A549 (cell line): ENCODE measurements at regions not wholly inside any gene's neighbourhood (a gene's known extent, or its start where the extent isn't known, plus 50 kb on each side); places are given as distances from the start of the nearest gene placed in this dataset.

Experiments used
- CEBPB ChIP-seq, 2 experiments: fragments of >200 bp in 1 of 2; sonication (Bioruptor Twin) in 1 of 2; formaldehyde crosslinking in 1 of 2; IDR thresholded peaks; 2 replicates each; pipeline ENCODE4 v1.6.1; 2012 to 2016
- CTCF ChIP-seq: fragments of >200 bp; sonication (Bioruptor Twin); formaldehyde crosslinking; IDR thresholded peaks from 3 replicates; pipeline ENCODE4 v1.5.1; 2016
- FOSB ChIP-seq: fragments of 250-450 bp; sonication (Bioruptor Pico); IDR thresholded peaks from 2 replicates; pipeline ENCODE4 v1.5.0; 2020; ENCODE audit warnings: mild to moderate bottlenecking, moderate library complexity
- HOXB5 ChIP-seq: fragments of 250-450 bp; sonication (Bioruptor Pico); IDR thresholded peaks from 2 replicates; pipeline ENCODE4 v1.5.0; 2020; ENCODE audit warnings: mild to moderate bottlenecking, moderate library complexity
- MAZ ChIP-seq: fragments of 150-350 bp; IDR thresholded peaks from 2 replicates; pipeline ENCODE4 v1.6.1; 2014; ENCODE audit warnings: antibody characterized with exemption, low read depth, low read length, borderline replicate concordance
- MYC ChIP-seq: IDR thresholded peaks from 2 replicates; pipeline ENCODE4 v1.6.1; 2012; ENCODE audit warnings: mild to moderate bottlenecking, inconsistent platforms, low read length, improper control_type of control experiment, borderline replicate concordance
- NFE2L2 ChIP-seq: fragments of 150-350 bp; conservative IDR thresholded peaks from 2 replicates; pipeline ENCODE4 v1.6.1; 2014; ENCODE audit warnings: low read length
- POLR2A ChIP-seq: IDR thresholded peaks from 2 replicates; pipeline ENCODE4 v1.6.1; 2012; ENCODE audit warnings: mild to moderate bottlenecking, low read length
- RCOR1 ChIP-seq: fragments of 150-350 bp; IDR thresholded peaks from 2 replicates; pipeline ENCODE4 v1.6.1; 2014; ENCODE audit warnings: antibody characterized with exemption, low read length, low read depth
- REST ChIP-seq: fragments of 200-600 bp; sonication (generic); IDR thresholded peaks from 2 replicates; pipeline ENCODE4 v1.6.1; 2016; ENCODE audit warnings: antibody characterized with exemption, mild to moderate bottlenecking, moderate library complexity
- RFX5 ChIP-seq: fragments of 450-650 bp; IDR thresholded peaks from 2 replicates; pipeline ENCODE4 v1.7.1; 2014; ENCODE audit warnings: antibody characterized with exemption, mild to moderate bottlenecking, moderate library complexity
- SMC3 ChIP-seq: fragments of >200 bp; sonication (Bioruptor Twin); formaldehyde crosslinking; IDR thresholded peaks from 3 replicates; pipeline ENCODE4 v1.6.1; 2018; ENCODE audit warnings: inconsistent platforms
- ZSCAN20 ChIP-seq: fragments of 250-450 bp; sonication (Bioruptor Pico); IDR thresholded peaks from 2 replicates; pipeline ENCODE4 v1.8.0; 2022; ENCODE audit warnings: mild to moderate bottlenecking, moderate library complexity

GRCh38 chr2:105587637-105588036 is 157.1 kb upstream of the NCK2 start:
- TF ChIP-seq CTCF (no peak), NFE2L2 (no peak), FOSB (no peak), HOXB5 (no peak), POLR2A (no peak), CEBPB (IDR thresholded peaks at IDR 0.05) (no peak), ZSCAN20 (CRISPR knock-in tag) (no peak), SMC3 (no peak), MYC (no peak), RFX5 (no peak), RCOR1 (no peak), MAZ (no peak), REST (no peak)
